Stimulated activated CD4-positive, alpha-beta T cell treated with anti-CD3 and anti-CD28 coated beads, Interleukin-12 subunit alpha, Interleukin-12 subunit beta, amount 100 ng/mL, for 4 hours (primary cell): ENCODE measurements at regions not wholly inside any gene's neighbourhood (a gene's known extent, or its start where the extent isn't known, plus 50 kb on each side); places are given as distances from the start of the nearest gene placed in this dataset.

Experiments used
- DNase-seq: peaks from one replicate; pipeline ENCODE4 v3.0.0-alpha.2; 2020

DNA sequence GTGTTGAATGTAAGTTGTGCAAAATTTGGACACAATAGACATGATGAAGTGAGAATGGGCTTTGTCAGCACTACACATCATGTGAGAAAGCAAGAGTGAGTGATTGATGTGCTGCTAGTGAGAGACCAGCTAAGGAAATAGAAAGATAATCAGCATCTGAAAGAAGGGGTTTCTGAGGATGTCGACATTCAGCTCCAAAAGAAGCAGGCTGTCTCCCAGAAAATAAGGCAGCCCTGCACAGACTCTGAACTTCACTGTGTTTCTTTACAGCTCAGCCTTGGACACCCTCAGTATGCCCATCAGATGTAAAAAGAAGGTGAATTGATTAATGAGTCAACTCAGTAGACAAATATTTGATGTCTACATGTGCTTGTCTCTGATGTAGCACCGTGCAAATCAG, 80.8 kb upstream of the ADCY2 start:
- DNase-seq = no peak

DNA sequence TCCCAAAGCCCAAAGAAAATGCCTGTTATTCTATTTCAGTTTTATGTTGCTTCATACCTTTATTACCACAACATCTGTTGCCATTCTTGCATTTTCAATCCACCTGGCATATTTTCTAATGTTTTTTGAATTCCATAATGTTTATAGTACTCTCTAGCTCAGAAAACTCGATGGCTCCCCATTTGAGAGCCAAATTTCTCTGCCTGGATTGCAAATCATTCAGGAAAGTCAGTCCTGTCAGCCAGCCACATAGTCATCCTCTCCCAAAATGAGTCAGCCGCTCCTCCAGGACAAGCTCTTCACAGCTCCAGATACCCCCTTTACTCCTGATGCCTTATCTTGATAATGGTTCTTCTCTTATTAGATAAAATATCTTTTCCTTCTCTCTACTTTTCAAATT, 78.2 kb upstream of the ADCY2 start:
- no peak for DNase-seq

DNA sequence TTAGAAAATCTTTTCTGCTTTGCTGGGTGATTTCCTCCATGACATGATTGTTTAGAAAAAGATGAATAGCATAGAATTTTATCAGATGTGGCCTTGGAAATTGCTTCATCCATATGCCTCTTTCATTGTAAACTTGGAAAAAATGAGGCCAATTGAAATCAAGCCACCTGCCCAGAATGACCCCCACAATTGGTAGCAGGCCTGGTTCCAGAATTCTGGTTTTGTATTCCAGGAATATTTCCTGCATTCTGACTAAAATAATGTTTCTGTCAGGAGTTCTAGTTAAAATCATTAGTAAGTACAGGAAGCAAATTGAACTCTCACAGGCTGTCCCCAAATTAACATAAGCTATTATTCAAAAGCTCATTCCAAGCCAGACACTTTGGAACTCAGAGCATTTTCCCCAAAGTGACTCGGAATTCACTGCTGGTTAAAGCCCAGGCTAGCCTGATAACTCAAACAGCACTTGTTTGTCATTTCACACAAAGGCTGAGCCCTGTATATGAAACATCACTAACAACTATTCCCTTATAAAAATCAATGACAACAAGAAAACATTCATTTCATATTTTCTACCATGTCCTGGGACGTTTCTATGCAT, 75.1 kb upstream of the ADCY2 start:
- DNase-seq = no peak

DNA sequence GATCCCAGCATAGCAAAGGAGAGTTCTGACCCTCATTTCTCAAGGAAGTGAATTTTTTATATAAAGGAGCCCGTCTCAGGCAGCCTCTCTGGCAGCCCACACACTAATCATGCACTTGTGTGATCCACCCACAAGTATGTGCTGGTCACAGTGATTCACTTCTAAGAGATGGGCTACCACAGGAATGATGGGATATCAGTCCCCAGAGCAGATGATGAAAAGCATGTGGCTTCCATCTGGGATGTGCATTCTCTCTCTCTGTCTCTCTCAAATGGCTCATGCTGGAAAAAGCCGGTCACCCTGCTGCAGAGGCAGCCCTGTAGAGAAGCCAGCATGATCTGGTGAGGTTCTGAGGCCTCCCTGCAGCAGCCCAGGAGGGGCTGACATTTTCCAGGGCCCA, 74.2 kb upstream of the ADCY2 start:
- DNase-seq = no peak

DNA sequence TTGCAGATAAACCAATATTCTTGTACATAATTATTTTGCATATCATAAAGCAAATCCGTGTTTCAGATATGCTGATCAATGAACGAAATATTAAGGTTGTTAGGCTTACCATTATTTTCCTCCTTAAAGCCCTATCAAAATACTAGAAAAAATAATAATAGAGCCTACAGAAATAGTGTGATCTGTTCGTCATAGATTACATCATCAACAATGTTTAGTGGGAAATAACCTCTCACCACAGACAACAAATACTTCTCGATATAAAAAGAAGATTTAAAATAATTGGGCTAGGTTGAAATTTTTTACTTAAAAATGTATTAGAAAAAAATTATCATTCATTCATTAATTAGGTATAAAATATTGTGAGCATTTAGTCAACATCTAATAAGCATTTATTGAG, 71.0 kb upstream of the ADCY2 start:
- no peak for DNase-seq

DNA sequence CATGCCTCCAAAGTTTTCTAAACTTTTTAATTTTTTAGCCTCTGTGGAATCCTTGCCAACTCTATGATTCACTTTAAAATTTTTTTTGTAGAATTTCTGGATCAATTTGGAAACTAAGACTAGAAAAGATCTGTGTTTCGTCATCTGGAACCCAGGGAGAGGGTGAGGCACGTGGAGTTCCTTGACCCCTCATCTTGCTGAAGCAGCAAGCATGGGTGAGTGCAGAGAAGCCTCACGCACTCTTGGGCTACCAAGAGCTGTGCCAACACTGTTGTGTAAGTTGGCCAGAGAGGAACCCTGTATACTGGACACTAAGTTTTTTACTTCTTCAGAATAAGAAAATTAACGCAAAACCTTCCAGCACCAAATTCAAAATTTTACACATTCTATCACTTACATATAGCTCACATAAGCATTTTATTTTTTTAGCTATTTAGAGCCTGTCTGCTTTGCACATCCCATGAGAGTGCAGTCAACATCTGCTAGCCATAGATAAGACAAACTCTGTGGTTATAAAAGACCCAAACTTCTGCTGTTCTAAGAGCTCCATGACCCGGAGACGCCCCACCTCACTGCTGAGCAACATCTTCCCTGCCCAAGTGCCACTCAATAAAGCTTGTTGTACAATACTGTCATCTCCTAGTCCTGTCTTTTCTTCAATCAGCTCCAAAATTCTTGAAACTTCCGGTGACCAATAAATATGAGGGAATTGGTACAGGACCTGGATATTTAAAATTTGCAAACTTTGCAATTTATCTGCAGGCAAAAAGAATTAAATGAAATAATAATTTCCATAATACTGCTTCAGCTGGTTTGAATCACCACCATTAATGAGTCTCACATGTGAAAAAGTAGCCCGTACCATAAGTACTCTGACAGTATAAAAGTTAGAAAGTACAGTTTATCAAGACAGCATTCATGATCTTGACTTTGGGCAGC, 69.7 kb upstream of the ADCY2 start:
- DNase-seq = no peak

DNA sequence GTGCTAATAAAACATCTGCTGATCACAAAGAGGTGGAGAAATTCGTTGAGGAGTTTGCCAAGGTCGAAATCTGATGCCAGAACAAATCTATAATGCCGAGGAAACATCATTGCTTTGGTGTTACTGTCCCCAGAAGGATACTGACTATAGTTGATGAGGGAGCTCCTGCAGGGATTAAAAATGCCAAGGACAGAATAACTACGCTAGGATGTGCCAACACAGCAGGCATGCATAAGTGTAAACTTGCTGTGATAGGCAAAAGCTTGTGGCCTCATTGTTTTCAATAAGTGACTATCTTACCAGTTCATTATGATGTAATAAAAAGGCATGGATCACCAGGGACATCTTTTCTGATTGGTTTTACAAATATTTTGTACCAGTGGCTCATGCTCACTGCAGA, 66.8 kb upstream of the ADCY2 start:
- DNase-seq = no peak

DNA sequence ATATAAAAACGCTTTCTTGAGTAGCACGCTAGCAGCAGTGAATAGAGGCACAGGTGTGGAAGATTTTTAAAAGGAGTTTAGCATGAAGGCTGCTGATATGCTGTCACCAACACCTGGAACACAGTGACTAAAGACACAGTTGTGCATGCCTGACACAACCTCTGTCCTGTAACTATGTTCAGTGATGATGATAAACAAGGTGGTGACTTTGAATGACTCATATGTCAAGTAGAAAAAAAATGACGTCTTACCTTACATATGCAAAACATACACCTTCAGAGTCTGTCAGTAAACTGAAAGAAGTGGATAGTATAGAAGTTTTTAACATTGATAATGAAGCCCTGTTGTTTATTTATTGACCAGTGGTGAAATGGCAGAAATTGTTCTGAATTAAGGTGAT, 66.2 kb upstream of the ADCY2 start:
- DNase-seq = no peak

DNA sequence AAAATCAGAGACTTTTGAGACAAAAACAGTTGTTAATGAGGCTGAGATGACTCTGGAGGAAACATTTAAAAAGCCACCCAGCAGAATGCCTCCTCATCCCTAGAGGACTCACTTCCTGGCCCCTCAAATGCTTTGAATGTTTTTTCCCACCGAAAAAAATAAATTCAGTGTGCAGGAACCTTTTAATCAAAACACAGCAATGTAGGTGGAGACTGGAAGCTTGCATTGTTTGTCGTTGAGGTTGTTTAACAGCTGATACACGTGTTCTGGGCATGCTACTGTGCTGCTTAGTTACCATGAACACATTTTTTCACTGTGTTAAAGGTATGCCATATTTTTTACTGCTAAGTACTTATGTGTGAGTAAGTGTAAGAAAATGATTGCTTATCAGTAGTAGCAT, 65.7 kb upstream of the ADCY2 start:
- no peak for DNase-seq

DNA sequence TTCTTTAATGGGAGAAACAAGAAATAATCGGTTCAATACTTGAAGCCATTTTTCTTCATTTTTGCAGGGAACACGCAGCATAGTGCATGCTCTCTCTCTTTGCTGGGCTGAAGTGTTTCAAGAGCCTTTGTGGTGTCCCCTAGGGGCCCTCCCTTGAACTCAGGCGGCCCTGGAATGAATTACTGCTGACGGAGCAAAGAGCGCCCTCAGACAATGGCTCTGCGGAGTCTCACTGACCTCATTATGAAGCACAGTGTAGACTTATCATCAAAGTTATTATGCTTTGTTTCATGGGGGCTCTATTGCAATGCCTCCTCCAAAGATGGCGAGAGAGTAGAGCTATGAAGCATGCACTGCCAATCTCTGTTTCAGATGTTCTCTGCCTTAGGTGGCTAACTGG, 64.8 kb upstream of the ADCY2 start:
- no peak for DNase-seq
